Lower lobe of right lung (tissue), 2 donors: ENCODE measurements at regions not wholly inside any gene's neighbourhood (a gene's known extent, or its start where the extent isn't known, plus 50 kb on each side); places are given as distances from the start of the nearest gene placed in this dataset.

Experiments
- ATAC-seq, 2 donors: fragments of 200-7000 bp; cut with Tn5 transposase; one replicate each; pipeline ENCODE4 v1.9.1; 2020 to 2022; ENCODE audit warnings: mild to moderate bottlenecking in 2 of 2, moderate library complexity in 2 of 2
- DNase-seq: peaks from one replicate; pipeline ENCODE4 v3.0.0-alpha.2; 2020
- H3K27ac ChIP-seq: fragments of 200-600 bp; one replicate; pipeline ENCODE4 v1.8.0; 2022
- H3K27me3 ChIP-seq: fragments of 200-600 bp; one replicate; pipeline ENCODE4 v1.8.0; 2022; ENCODE audit warnings: low read depth
- H3K36me3 ChIP-seq: fragments of 200-600 bp; one replicate; pipeline ENCODE4 v1.8.0; 2022; ENCODE audit warnings: mild to moderate bottlenecking
- H3K4me1 ChIP-seq: fragments of 200-600 bp; one replicate; pipeline ENCODE4 v1.8.0; 2022
- H3K4me3 ChIP-seq: fragments of 200-600 bp; one replicate; pipeline ENCODE4 v1.8.0; 2022; ENCODE audit warnings: mild to moderate bottlenecking
- H3K9me3 ChIP-seq: fragments of 200-600 bp; one replicate; pipeline ENCODE4 v1.8.0; 2022
- intact Hi-C: fragments of 100-400 bp; cut with DNase I; formaldehyde crosslinking; loops from one replicate; pipeline ENCODE4 v1.11.0; 2022
- TF ChIP-seq, protein P1 (sequence below): fragments of 200-600 bp; IDR thresholded peaks from one replicate; pipeline ENCODE4 v1.8.0; 2022; ENCODE audit warnings: antibody characterized with exemption, mild to moderate bottlenecking
- donor health status: DM: no; HTN: yes; CAD: no; lungs with severe emphysema.

- no peaks in the 10 kb centered on the region for H3K36me3 ChIP-seq
- DNase-seq = no peak
- H3K27ac ChIP-seq = no peak overlapping the region
- H3K9me3 ChIP-seq = no peaks in the 10 kb centered on the region
- TF ChIP-seq, protein P1, sequence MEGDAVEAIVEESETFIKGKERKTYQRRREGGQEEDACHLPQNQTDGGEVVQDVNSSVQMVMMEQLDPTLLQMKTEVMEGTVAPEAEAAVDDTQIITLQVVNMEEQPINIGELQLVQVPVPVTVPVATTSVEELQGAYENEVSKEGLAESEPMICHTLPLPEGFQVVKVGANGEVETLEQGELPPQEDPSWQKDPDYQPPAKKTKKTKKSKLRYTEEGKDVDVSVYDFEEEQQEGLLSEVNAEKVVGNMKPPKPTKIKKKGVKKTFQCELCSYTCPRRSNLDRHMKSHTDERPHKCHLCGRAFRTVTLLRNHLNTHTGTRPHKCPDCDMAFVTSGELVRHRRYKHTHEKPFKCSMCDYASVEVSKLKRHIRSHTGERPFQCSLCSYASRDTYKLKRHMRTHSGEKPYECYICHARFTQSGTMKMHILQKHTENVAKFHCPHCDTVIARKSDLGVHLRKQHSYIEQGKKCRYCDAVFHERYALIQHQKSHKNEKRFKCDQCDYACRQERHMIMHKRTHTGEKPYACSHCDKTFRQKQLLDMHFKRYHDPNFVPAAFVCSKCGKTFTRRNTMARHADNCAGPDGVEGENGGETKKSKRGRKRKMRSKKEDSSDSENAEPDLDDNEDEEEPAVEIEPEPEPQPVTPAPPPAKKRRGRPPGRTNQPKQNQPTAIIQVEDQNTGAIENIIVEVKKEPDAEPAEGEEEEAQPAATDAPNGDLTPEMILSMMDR = no peak
- H3K4me1 ChIP-seq = peaks cover 10% of the 10 kb centered on the region
- ATAC-seq = no peak
- H3K4me3 ChIP-seq = no peak overlapping the region
- H3K27me3 ChIP-seq = peaks cover 15% of the 10 kb centered on the region
- intact Hi-C loops = no loop called here
These were observed 86.9 kb downstream of the ZNF467 start for GRCh38 chr7:149686449-149686848.

DNA sequence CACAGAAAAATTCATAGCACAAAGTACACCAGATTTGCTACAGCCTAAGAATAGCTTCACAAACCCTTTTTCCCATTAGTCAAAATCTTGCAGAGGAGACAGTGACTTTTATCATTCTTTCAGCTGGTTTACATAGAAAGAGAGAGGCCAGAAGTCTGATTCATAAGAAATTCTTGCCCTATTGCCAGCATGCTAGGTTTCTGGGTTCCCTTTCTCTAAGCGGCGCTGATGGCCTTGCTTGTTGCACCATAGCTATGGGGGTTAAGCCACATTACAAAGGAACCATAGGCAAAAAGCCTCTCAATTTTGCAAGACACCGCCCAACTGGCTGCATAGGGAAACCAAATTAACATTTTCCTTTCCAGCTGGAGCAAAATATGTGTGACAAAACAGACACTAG, 87.4 kb downstream of the ZNF467 start:
- intact Hi-C loops = no loop called here
- Histone ChIP-seq H3K27ac (no peak overlapping the region), H3K4me1 (peaks cover 7% of the 10 kb centered on the region), H3K27me3 (peaks cover 10% of the 10 kb centered on the region), H3K9me3 (no peaks in the 10 kb centered on the region), H3K4me3 (no peak overlapping the region), H3K36me3 (no peaks in the 10 kb centered on the region)
- TF ChIP-seq, protein P1 = no peak
- ATAC-seq (no peak), DNase-seq (no peak)

DNA sequence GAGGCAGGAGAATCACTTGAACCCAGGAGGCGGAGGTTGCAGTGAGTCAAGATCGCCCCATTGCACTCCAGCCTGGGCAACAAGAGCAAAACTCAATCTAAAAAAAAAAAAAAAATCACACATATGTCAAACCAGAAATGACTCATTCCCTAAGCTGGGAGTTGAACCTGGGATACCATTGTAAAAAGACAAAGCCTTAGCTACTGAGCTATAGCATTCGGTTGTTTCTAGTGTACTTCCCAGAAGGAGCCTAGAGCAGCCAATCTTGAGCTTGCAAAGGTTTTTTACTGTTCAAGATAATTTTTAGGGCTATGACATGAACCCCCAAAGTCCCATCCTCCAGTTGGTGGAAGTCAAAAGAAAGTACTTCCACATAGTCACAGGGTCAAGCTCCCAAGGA, 87.9 kb downstream of the ZNF467 start:
- intact Hi-C loops = no loop called here
- TF ChIP-seq, protein P1 = no peak
- ATAC-seq (no peak), DNase-seq (no peak)
- H3K27me3 ChIP-seq = peaks cover 5% of the 10 kb centered on the region
- H3K4me3 ChIP-seq = no peak overlapping the region
- no peaks in the 10 kb centered on the region for H3K9me3 ChIP-seq
- peaks cover 4% of the 10 kb centered on the region for H3K4me1 ChIP-seq
- no peaks in the 10 kb centered on the region for H3K36me3 ChIP-seq
- H3K27ac ChIP-seq = no peak overlapping the region

- no peak overlapping the region for H3K4me3 ChIP-seq
- H3K36me3 ChIP-seq = no peaks in the 10 kb centered on the region
- H3K27ac ChIP-seq = no peak overlapping the region
- peaks cover 4% of the 10 kb centered on the region for H3K4me1 ChIP-seq
- DNase-seq (no peak), ATAC-seq (no peak)
- TF ChIP-seq, protein P1 = no peak
- intact Hi-C loops = no loop called here
- H3K27me3 ChIP-seq = no peaks in the 10 kb centered on the region
- H3K9me3 ChIP-seq = no peaks in the 10 kb centered on the region
These were observed 89.5 kb downstream of the ZNF467 start for GRCh38 chr7:149683898-149684297.

- H3K36me3 ChIP-seq = no peaks in the 10 kb centered on the region
- TF ChIP-seq, protein P1 = no peak
- DNase-seq (no peak), ATAC-seq (no peak)
- no peak overlapping the region for H3K4me3 ChIP-seq
- intact Hi-C loops = no loop called here
- peaks cover 4% of the 10 kb centered on the region for H3K4me1 ChIP-seq
- H3K27me3 ChIP-seq = no peaks in the 10 kb centered on the region
- H3K27ac ChIP-seq = no peak overlapping the region
- no peaks in the 10 kb centered on the region for H3K9me3 ChIP-seq
These were observed 90.2 kb downstream of the ZNF467 start for GRCh38 chr7:149683181-149683580.

DNA sequence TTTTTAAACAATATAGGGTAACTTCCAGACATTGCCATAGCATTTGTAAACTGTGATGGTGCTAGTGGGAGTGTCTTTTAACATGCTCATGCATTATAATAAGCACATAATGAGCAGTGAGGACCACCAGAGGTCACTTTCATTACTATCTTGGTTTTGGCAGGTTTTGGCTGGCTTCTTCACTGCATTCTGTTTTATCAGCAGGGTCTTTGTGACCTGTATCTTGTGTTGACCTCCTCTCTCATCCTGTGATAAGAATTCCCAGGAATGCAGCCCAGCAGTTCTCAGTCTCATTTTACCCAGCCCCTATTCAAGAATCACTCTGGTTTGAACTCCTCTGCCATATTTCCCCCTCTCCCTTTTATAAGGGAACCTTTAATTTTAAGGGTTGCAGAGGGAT, 91.3 kb downstream of the ZNF467 start:
- Histone ChIP-seq H3K4me3 (no peak overlapping the region), H3K9me3 (no peaks in the 10 kb centered on the region), H3K4me1 (peaks cover 4% of the 10 kb centered on the region), H3K27me3 (no peaks in the 10 kb centered on the region), H3K36me3 (no peaks in the 10 kb centered on the region), H3K27ac (no peak overlapping the region)
- TF ChIP-seq, protein P1 = no peak
- intact Hi-C loops = no loop called here
- no peak for DNase-seq
- ATAC-seq = no peak
